Neural cell (in vitro differentiated cells): ENCODE measurements at regions not wholly inside any gene's neighbourhood (a gene's known extent, or its start where the extent isn't known, plus 50 kb on each side); places are given as distances from the start of the nearest gene placed in this dataset.

ENCODE experiments used
- H2AFZ ChIP-seq: fragments of 200-600, 300-800 bp; sonication (generic), shearing (Covaris generic); 2 replicates; pipeline ENCODE4 v1.6.0; 2014; ENCODE audit warnings: low read depth, mild to moderate bottlenecking, antibody characterized with exemption, low read length, moderate library complexity
- H3F3A ChIP-seq: fragments of 200-600 bp; shearing (Covaris generic); 2 replicates; pipeline ENCODE4 v1.6.1; 2016; ENCODE audit warnings: mild to moderate bottlenecking, moderate library complexity, mixed read lengths, antibody characterized with exemption, low read length; ENCODE audit not compliant: insufficient read depth, poor library complexity, severe bottlenecking
- H3K27ac ChIP-seq: fragments of 200-600, 300-800 bp; sonication (generic), shearing (Covaris generic); 2 replicates; pipeline ENCODE4 v1.5.1; 2014; ENCODE audit warnings: mild to moderate bottlenecking, low read length, moderate library complexity
- H3K27me3 ChIP-seq: fragments of 300-800, 200-600 bp; sonication (generic), shearing (Covaris generic); 2 replicates; pipeline ENCODE4 v1.6.0; 2014; ENCODE audit warnings: mild to moderate bottlenecking, low read depth, low read length, moderate library complexity; ENCODE audit not compliant: insufficient read depth
- H3K36me3 ChIP-seq: fragments of 300-800, 200-600 bp; sonication (generic), shearing (Covaris generic); 2 replicates; pipeline ENCODE4 v1.5.1; 2014; ENCODE audit warnings: mild to moderate bottlenecking, antibody characterized with exemption, low read length, moderate library complexity; ENCODE audit not compliant: insufficient read depth
- H3K4me2 ChIP-seq: fragments of 300-800, 200-600 bp; sonication (generic), shearing (Covaris generic); 2 replicates; pipeline ENCODE4 v1.6.0; 2014; ENCODE audit warnings: mild to moderate bottlenecking, low read length
- H3K4me3 ChIP-seq: fragments of 300-800, 200-600 bp; sonication (generic), shearing (Covaris generic); 2 replicates; pipeline ENCODE4 v1.5.1; 2014; ENCODE audit warnings: mild to moderate bottlenecking, low read length, moderate library complexity
- H3K79me2 ChIP-seq: fragments of 200-600 bp; shearing (Covaris generic); replicated peaks from 2 replicates; pipeline ENCODE4 v1.6.0; 2014; ENCODE audit warnings: mild to moderate bottlenecking, low read length, moderate library complexity; ENCODE audit not compliant: insufficient read depth
- H3K9ac ChIP-seq: fragments of 300-800, 200-600 bp; sonication (generic), shearing (Covaris generic); 2 replicates; pipeline ENCODE4 v1.6.1; 2016; ENCODE audit warnings: mild to moderate bottlenecking, low read length, mixed read lengths
- H3K9me2 ChIP-seq: fragments of 200-600 bp; shearing (Covaris generic); 2 replicates; pipeline ENCODE4 v1.6.1; 2016; ENCODE audit warnings: mild to moderate bottlenecking, low read length, mixed read lengths; ENCODE audit not compliant: insufficient read depth
- H3K9me3 ChIP-seq: fragments of 200-600, 300-800 bp; sonication (generic), shearing (Covaris generic); 2 replicates; pipeline ENCODE4 v1.6.1; 2016; ENCODE audit warnings: mild to moderate bottlenecking, mixed run types, low read length, moderate library complexity, mixed read lengths
- H4K20me1 ChIP-seq: fragments of 200-600 bp; shearing (Covaris generic); 2 replicates; pipeline ENCODE4 v1.6.1; 2016; ENCODE audit warnings: mild to moderate bottlenecking, mixed run types; ENCODE audit not compliant: insufficient read depth
- CTCF ChIP-seq: fragments of 450-650 bp; IDR thresholded peaks from 2 replicates; pipeline ENCODE4 v1.5.1; 2014; ENCODE audit warnings: antibody characterized with exemption, mild to moderate bottlenecking, moderate library complexity; ENCODE audit not compliant: poor library complexity, severe bottlenecking
- EP300 ChIP-seq: fragments of 450-650 bp; conservative IDR thresholded peaks from 2 replicates; pipeline ENCODE4 v1.6.1; 2014; ENCODE audit warnings: antibody characterized with exemption, mild to moderate bottlenecking, moderate library complexity; ENCODE audit not compliant: poor library complexity, severe bottlenecking
- EZH2 ChIP-seq: fragments of 200-600, 300-800 bp; shearing (Covaris generic), sonication (generic); IDR thresholded peaks from 2 replicates; pipeline ENCODE4 v1.6.1; 2014; ENCODE audit warnings: antibody characterized with exemption, low read length, borderline replicate concordance, mild to moderate bottlenecking; ENCODE audit not compliant: insufficient read depth, poor library complexity, severe bottlenecking
- MXI1 ChIP-seq: fragments of 450-650 bp; conservative IDR thresholded peaks from 2 replicates; pipeline ENCODE4 v1.6.1; 2014; ENCODE audit warnings: antibody characterized with exemption, mild to moderate bottlenecking; ENCODE audit not compliant: poor library complexity, severe bottlenecking
- POLR2AphosphoS5 ChIP-seq: IDR thresholded peaks from 2 replicates; pipeline ENCODE4 v1.6.1; 2012
- RAD21 ChIP-seq: fragments of 450-650 bp; conservative IDR thresholded peaks from 2 replicates; pipeline ENCODE4 v1.6.1; 2014; ENCODE audit warnings: antibody characterized with exemption, mild to moderate bottlenecking, moderate library complexity
- SMC3 ChIP-seq: fragments of 450-650 bp; conservative IDR thresholded peaks from 2 replicates; pipeline ENCODE4 v1.6.1; 2014; ENCODE audit warnings: antibody characterized with exemption, mild to moderate bottlenecking, moderate library complexity; ENCODE audit not compliant: poor library complexity
- TAF1 ChIP-seq: IDR thresholded peaks from 2 replicates; pipeline ENCODE4 v1.6.1; 2012; ENCODE audit warnings: low read depth
- TF ChIP-seq, protein P1 (sequence below): IDR thresholded peaks from 2 replicates; pipeline ENCODE4 v1.6.1; 2012; ENCODE audit warnings: borderline replicate concordance

DNA sequence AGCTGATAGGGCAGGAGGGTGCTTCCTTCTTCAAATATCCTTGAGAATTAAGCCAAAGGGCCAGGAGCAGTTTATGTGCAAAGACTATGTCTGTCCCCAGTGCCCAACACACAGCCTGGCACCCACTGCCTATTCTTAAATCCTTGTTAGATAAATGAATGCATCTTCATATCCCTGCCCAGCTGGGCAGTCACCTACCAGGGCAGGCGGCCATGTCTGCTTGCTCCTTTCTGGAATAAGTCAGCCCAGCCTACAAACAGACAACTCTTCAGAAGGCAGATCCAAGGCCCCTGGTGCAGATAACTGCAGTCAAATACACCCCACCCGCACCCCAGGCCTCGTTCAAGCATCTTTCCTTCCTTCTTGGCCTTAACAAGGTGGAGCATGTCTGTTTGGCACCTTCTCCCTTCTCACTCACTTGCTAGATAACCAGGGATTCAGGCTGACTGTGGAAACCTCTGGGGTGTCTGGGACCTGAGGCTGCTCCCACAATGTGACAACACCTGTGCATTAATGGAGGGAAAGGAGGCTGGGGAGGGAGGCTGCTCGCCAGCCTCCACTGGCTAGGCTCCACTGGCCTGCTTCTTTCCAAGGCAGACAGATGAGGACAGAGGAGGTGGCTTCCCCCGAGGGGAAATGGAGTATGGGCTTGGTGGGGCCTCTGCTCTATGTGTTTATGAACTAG, 59.9 kb upstream of the COL13A1 start:
- TF ChIP-seq EP300, result no peak
- no peak for TF ChIP-seq CTCF
- no peak for TF ChIP-seq TAF1
- TF ChIP-seq POLR2AphosphoS5, result no peak
- TF ChIP-seq, protein P1, sequence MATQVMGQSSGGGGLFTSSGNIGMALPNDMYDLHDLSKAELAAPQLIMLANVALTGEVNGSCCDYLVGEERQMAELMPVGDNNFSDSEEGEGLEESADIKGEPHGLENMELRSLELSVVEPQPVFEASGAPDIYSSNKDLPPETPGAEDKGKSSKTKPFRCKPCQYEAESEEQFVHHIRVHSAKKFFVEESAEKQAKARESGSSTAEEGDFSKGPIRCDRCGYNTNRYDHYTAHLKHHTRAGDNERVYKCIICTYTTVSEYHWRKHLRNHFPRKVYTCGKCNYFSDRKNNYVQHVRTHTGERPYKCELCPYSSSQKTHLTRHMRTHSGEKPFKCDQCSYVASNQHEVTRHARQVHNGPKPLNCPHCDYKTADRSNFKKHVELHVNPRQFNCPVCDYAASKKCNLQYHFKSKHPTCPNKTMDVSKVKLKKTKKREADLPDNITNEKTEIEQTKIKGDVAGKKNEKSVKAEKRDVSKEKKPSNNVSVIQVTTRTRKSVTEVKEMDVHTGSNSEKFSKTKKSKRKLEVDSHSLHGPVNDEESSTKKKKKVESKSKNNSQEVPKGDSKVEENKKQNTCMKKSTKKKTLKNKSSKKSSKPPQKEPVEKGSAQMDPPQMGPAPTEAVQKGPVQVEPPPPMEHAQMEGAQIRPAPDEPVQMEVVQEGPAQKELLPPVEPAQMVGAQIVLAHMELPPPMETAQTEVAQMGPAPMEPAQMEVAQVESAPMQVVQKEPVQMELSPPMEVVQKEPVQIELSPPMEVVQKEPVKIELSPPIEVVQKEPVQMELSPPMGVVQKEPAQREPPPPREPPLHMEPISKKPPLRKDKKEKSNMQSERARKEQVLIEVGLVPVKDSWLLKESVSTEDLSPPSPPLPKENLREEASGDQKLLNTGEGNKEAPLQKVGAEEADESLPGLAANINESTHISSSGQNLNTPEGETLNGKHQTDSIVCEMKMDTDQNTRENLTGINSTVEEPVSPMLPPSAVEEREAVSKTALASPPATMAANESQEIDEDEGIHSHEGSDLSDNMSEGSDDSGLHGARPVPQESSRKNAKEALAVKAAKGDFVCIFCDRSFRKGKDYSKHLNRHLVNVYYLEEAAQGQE, result no peak
- TF ChIP-seq RAD21, result no peak
- TF ChIP-seq SMC3, result no peak
- no peak for TF ChIP-seq EZH2
- no peak for TF ChIP-seq MXI1
- no peaks in the 10 kb centered on the region for H3F3A ChIP-seq

DNA sequence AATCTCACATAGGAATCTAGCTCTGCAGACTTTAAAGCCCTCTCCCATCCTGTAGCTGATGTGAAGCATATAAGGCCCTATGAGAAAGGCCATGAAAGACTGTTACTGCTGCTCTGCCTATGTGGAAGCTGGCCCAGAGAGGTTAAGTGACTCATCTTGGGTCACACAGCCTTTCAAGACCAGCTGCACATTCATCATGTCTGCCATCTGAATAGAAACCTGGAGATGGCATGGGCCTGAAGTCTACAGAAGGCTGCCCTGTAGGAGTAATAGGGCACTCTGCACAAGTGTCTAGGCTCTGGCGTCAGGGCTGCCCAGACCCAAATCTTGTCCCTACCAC, 59.4 kb upstream of the COL13A1 start:
- TF ChIP-seq SMC3, result no peak
- no peak for TF ChIP-seq POLR2AphosphoS5
- no peak for TF ChIP-seq TAF1
- no peak for TF ChIP-seq EZH2
- TF ChIP-seq, protein P1, result no peak
- no peak for TF ChIP-seq RAD21
- TF ChIP-seq MXI1, result no peak
- no peak for TF ChIP-seq CTCF
- no peak for TF ChIP-seq EP300
- Histone ChIP-seq H3K9me3 (no peaks in the 10 kb centered on the region), H2AFZ (no peak overlapping the region), H3F3A (no peaks in the 10 kb centered on the region), H3K9ac (no peak overlapping the region), H3K27me3 (no peaks in the 10 kb centered on the region), H3K4me2 (no peak overlapping the region), H3K27ac (no peak overlapping the region), H3K9me2 (no peaks in the 10 kb centered on the region), H3K4me3 (no peak overlapping the region), H4K20me1 (no peaks in the 10 kb centered on the region), H3K36me3 (no peaks in the 10 kb centered on the region), H3K79me2 (no peaks in the 10 kb centered on the region)

More for the DNA sequence above, 59.9 kb upstream of the COL13A1 start:
- Histone ChIP-seq H3K9ac (no peak overlapping the region), H3K27me3 (no peaks in the 10 kb centered on the region), H2AFZ (no peak overlapping the region), H3K9me3 (no peaks in the 10 kb centered on the region), H3K9me2 (no peaks in the 10 kb centered on the region), H3K27ac (no peak overlapping the region), H4K20me1 (no peaks in the 10 kb centered on the region), H3K36me3 (no peaks in the 10 kb centered on the region), H3K4me2 (no peak overlapping the region), H3K4me3 (no peak overlapping the region), H3K79me2 (no peaks in the 10 kb centered on the region)
